NB4 (cell line): ENCODE measurements at regions not wholly inside any gene's neighbourhood (a gene's known extent, or its start where the extent isn't known, plus 50 kb on each side); places are given as distances from the start of the nearest gene placed in this dataset.

Experiments
- CTCF ChIP-seq: IDR thresholded peaks from one replicate; pipeline ENCODE4 v1.5.1; 2012; ENCODE audit warnings: low read depth, low read length
- MAX ChIP-seq: IDR thresholded peaks from 2 replicates; pipeline ENCODE4 v1.6.1; 2011; ENCODE audit warnings: low read depth, low read length
- POLR2A ChIP-seq: IDR thresholded peaks from 2 replicates; pipeline ENCODE4 v1.6.1; 2011; ENCODE audit warnings: mild to moderate bottlenecking; ENCODE audit not compliant: insufficient read length; ENCODE audit errors: extremely low read depth

GRCh38 chr19:5225486-5226345 lies 114.9 kb downstream of the PTPRS start:
- TF ChIP-seq CTCF, result peak; percentile 40
- no peak for TF ChIP-seq POLR2A
- no peak for TF ChIP-seq MAX
